CD4-positive, alpha-beta T cell (primary cell): ENCODE measurements at regions not wholly inside any gene's neighbourhood (a gene's known extent, or its start where the extent isn't known, plus 50 kb on each side); places are given as distances from the start of the nearest gene placed in this dataset.
"Not testable (repeated sequence)": the region's sequence is repeated elsewhere in the genome, so short reads cannot be mapped to it uniquely, and the experiment has no call there.

Source experiments
- ATAC-seq: fragments of 200-7000 bp; cut with Tn5 transposase; one replicate; pipeline ENCODE4 v1.10.0; 2022; ENCODE audit warnings: mild to moderate bottlenecking; ENCODE audit not compliant: poor library complexity
- CTCF ChIA-PET: fragments of 350-600 bp; sonication (Branson Sonifier 250); formaldehyde crosslinking; loops from one replicate; lab custom pipeline; 2021; ENCODE audit warnings: antibody characterized with exemption, inconsistent platforms; lab: Charles Lee
- POLR2A ChIA-PET: fragments of 350-600 bp; sonication (Branson Sonifier 250); formaldehyde crosslinking; loops from one replicate; lab custom pipeline; 2021; ENCODE audit warnings: antibody characterized with exemption, inconsistent platforms; lab: Charles Lee
- DNase-seq, 14 experiments: peaks; one replicate each; pipeline ENCODE4 v3.0.0-alpha.2; 2013 to 2020; ENCODE audit warnings: mixed read lengths in 2 of 14
- H3K27ac ChIP-seq, 2 donors: one replicate each; pipeline versions ENCODE4 v1.5.1 to v1.7.0; 2013; ENCODE audit warnings: low read length in 2 of 2, low read depth in 1 of 2, mild to moderate bottlenecking in 1 of 2
- H3K27me3 ChIP-seq, 2 experiments: 1 replicate in 1 of 2; 2 replicates in 1 of 2; pipeline versions ENCODE4 v1.6.1 to v1.7.0; 2013; ENCODE audit warnings: low read length in 2 of 2, control low read depth in 1 of 2, mild to moderate bottlenecking in 1 of 2, moderate library complexity in 1 of 2; ENCODE audit not compliant: insufficient read depth in 2 of 2, control insufficient read depth in 1 of 2
- H3K36me3 ChIP-seq: one replicate; pipeline ENCODE4 v1.6.1; 2013; ENCODE audit warnings: low read length, control low read depth; ENCODE audit not compliant: insufficient read depth
- H3K4me1 ChIP-seq: one replicate; pipeline ENCODE4 v1.6.1; 2013; ENCODE audit warnings: low read length, control low read depth; ENCODE audit not compliant: insufficient read depth
- H3K4me3 ChIP-seq: one replicate; pipeline ENCODE4 v1.5.1; 2013; ENCODE audit warnings: mild to moderate bottlenecking, low read length, moderate library complexity
- H3K9me3 ChIP-seq, 2 experiments: 1 replicate in 1 of 2; 2 replicates in 1 of 2; pipeline versions ENCODE4 v1.6.1 to v1.7.0; 2013; ENCODE audit warnings: low read length in 2 of 2, mild to moderate bottlenecking in 2 of 2, control low read depth in 1 of 2, moderate library complexity in 1 of 2; ENCODE audit not compliant: control insufficient read depth in 1 of 2, insufficient read depth in 1 of 2
- H3K27ac Mint-ChIP-seq: one replicate; pipeline ENCODE4 v1.8.0; 2020; ENCODE audit warnings: mixed read lengths
- H3K27me3 Mint-ChIP-seq: one replicate; pipeline ENCODE4 v1.8.0; 2021; ENCODE audit warnings: mixed read lengths
- H3K36me3 Mint-ChIP-seq: one replicate; pipeline ENCODE4 v1.8.0; 2021; ENCODE audit warnings: low read depth, mixed read lengths
- H3K4me1 Mint-ChIP-seq: one replicate; pipeline ENCODE4 v1.8.0; 2021; ENCODE audit warnings: low read depth, mixed read lengths
- H3K4me3 Mint-ChIP-seq: one replicate; pipeline ENCODE4 v1.8.0; 2020; ENCODE audit warnings: mild to moderate bottlenecking, mixed read lengths
- H3K9me3 Mint-ChIP-seq: one replicate; pipeline ENCODE4 v1.8.0; 2020; ENCODE audit warnings: mixed read lengths
- CTCF ChIP-seq: fragments of 200-600 bp; IDR thresholded peaks from one replicate; pipeline ENCODE4 v1.8.0; 2022; ENCODE audit warnings: antibody characterized with exemption, mild to moderate bottlenecking
- intact Hi-C, 2 experiments: fragments of 100-400 bp; cut with DNase I in 1 of 2; cut with micrococcal nuclease in 1 of 2; formaldehyde crosslinking; loops; one replicate each; pipeline versions ENCODE4 v1.15.1 to v1.9.0; 2023 to 2025; cut with DNase I, micrococcal nuclease

DNA sequence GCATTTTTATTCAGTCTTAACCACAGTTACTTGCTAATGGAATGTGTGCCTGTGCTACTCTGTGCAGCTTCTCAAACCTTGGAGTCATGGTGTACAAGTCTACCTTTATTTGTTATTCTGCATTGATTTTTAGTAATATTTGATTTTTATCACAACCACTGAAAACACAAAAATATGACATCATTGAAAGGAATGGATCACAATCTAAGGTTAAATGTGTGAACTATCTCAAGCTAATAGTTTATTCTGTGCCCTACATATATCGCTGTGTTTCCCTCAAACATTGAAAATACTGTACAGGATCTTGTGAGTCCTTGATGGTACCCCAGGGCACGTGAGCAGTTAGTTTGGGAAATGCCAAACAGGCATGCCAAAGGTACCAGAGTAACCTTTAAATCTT is 573.4 kb downstream of the FRK start:
- no peaks in the 10 kb centered on the region for H3K27me3 Mint-ChIP-seq
- ATAC-seq, result no peak
- peaks cover 5% of the 10 kb centered on the region for H3K9me3 Mint-ChIP-seq
- intact Hi-C loops, result no loop called here
- no peaks in the 10 kb centered on the region for H3K27me3 ChIP-seq
- no peak overlapping the region for H3K4me3 Mint-ChIP-seq
- no peaks in the 10 kb centered on the region for H3K4me1 ChIP-seq
- H3K36me3 ChIP-seq, result no peaks in the 10 kb centered on the region
- POLR2A ChIA-PET, result no interaction called here
- H3K27ac ChIP-seq, result no peak overlapping the region
- no peaks in the 10 kb centered on the region for H3K4me1 Mint-ChIP-seq
- DNase-seq, result no peak
- H3K4me3 ChIP-seq, result no peak overlapping the region
- CTCF ChIA-PET, result interaction anchor here (0.5 kb wide), 1 partner anchor 41 kb away, joined by 3 read pairs; no protein-coding TSS in a partner anchor
- no peak overlapping the region for H3K27ac Mint-ChIP-seq
- H3K36me3 Mint-ChIP-seq, result no peaks in the 10 kb centered on the region
- no peak for TF ChIP-seq CTCF
- H3K9me3 ChIP-seq, result no peaks in the 10 kb centered on the region

GRCh38 chr6:115485400-115485799 is 575.3 kb downstream of the FRK start:
- TF ChIP-seq CTCF, result no peak
- no peaks in the 10 kb centered on the region for H3K4me1 Mint-ChIP-seq
- intact Hi-C loops, result no loop called here
- no peak overlapping the region for H3K4me3 ChIP-seq
- no peaks in the 10 kb centered on the region for H3K27me3 Mint-ChIP-seq
- POLR2A ChIA-PET, result no interaction called here
- H3K27ac ChIP-seq, result no peak overlapping the region
- H3K9me3 Mint-ChIP-seq, result peaks cover 7% of the 10 kb centered on the region
- H3K27me3 ChIP-seq, result no peaks in the 10 kb centered on the region
- DNase-seq, result no peak
- no peaks in the 10 kb centered on the region for H3K36me3 Mint-ChIP-seq
- peaks cover 0 to 10% of the 10 kb centered on the region in 2 experiments for H3K9me3 ChIP-seq
- ATAC-seq, result no peak
- no peaks in the 10 kb centered on the region for H3K4me1 ChIP-seq
- CTCF ChIA-PET, result no interaction called here
- no peak overlapping the region for H3K27ac Mint-ChIP-seq
- no peaks in the 10 kb centered on the region for H3K36me3 ChIP-seq
- H3K4me3 Mint-ChIP-seq, result no peak overlapping the region

GRCh38 chr6:115480543-115480942 is 580.1 kb downstream of the FRK start:
- H3K27me3 Mint-ChIP-seq, CTCF ChIA-PET, H3K4me3 Mint-ChIP-seq, H3K4me1 Mint-ChIP-seq, H3K36me3 ChIP-seq, H3K27me3 ChIP-seq, H3K9me3 Mint-ChIP-seq, H3K27ac ChIP-seq, DNase-seq, H3K36me3 Mint-ChIP-seq, H3K27ac Mint-ChIP-seq, H3K4me3 ChIP-seq, H3K4me1 ChIP-seq, POLR2A ChIA-PET, intact Hi-C loops, ATAC-seq: not testable (repeated sequence)
- peaks cover 0 to 12% of the 10 kb centered on the region in 2 experiments for H3K9me3 ChIP-seq

DNA sequence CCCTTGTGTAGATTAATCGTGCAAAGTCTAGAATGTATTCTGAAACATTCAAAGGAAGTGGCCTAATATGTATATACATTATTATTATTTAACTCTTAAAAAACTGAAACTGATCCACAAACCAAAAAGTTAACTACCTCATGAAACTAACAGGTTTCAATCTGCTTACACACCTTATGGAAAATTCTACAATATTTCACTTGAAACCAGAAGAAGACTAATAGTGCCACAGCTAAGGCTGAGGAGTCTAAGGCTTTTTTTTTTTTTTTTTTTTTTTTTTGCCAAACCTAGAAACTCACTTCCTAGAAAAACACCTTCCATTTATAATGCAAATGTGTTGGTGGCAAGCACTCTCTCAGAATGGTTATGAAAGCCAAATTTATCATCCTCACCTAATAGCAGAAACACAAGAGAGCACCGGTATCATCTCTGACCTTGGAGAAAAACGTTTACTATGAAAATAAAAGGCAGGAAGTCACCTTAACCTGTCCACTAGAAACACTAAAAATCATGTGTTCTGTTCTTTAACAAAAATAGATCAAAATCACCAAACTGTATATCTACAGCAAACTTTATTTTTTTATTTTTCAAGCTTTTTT is 586.1 kb downstream of the FRK start:
- Histone ChIP-seq H3K4me3 (no peak overlapping the region), H3K27ac (no peak overlapping the region), H3K27me3 (no peaks in the 10 kb centered on the region), H3K4me1 (no peaks in the 10 kb centered on the region), H3K9me3 (no peaks in the 10 kb centered on the region), H3K36me3 (no peaks in the 10 kb centered on the region)
- CTCF ChIA-PET, result no interaction called here
- DNase-seq (no peak), ATAC-seq (no peak)
- Mint-ChIP-seq H3K4me1 (no peaks in the 10 kb centered on the region), H3K36me3 (no peaks in the 10 kb centered on the region), H3K4me3 (no peak overlapping the region), H3K27ac (no peak overlapping the region), H3K9me3 (no peaks in the 10 kb centered on the region), H3K27me3 (no peaks in the 10 kb centered on the region)
- POLR2A ChIA-PET, result no interaction called here
- TF ChIP-seq CTCF, result no peak
- intact Hi-C loops, result no loop called here
